ENCODE measurements at regions not wholly inside any gene's neighbourhood (a gene's known extent, or its start where the extent isn't known, plus 50 kb on each side); places are given as distances from the start of the nearest gene placed in this dataset.
"Not testable (repeated sequence)": the region's sequence is repeated elsewhere in the genome, so short reads cannot be mapped to it uniquely, and the experiment has no call there.

DNA sequence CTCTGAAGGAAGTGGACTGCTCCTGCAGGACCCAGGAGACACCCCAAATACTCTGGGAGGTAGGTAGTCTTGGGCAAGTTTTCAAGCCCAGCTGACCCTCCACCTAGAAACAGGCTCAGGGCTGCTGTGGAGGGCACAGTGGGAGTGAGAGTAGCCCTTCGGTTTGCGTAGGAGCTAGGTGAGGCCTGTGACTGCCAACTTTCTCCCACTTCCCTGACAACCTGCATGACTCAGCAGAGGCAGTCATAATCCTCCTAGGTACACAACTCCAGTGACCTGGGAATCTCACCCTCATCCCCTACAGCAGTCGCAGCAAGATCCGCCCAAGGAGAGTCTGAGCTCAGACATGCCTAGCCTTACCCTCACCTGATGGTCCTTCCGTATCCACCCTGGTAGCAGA lies 439.1 kb downstream of the CNTNAP4 start:
- H3K4me3 ChIP-seq (ENCODE audit: insufficient read depth in 1 of 2, low read depth in 1 of 2, low read length in 2 of 2); H2AK5ac ChIP-seq (ENCODE audit: low read length, severe bottlenecking); H2BK120ac ChIP-seq (ENCODE audit: low read depth, low read length); H2BK5ac ChIP-seq (ENCODE audit: low read depth, low read length, poor library complexity, severe bottlenecking); H3K36me3 ChIP-seq (ENCODE audit: control insufficient read depth in 1 of 2, insufficient read depth in 2 of 2, low read depth in 1 of 2, low read length in 2 of 2); H2BK12ac ChIP-seq (ENCODE audit: low read length in 2 of 2); H3K27ac ChIP-seq (ENCODE audit: low read length, poor library complexity, severe bottlenecking); H3K4me1 ChIP-seq (ENCODE audit: control insufficient read depth, insufficient read depth, low read depth, low read length); H3K14ac ChIP-seq (ENCODE audit: low read length in 2 of 2); H3K9me3 ChIP-seq (ENCODE audit: control insufficient read depth, low read length); H3K27me3 ChIP-seq (ENCODE audit: control insufficient read depth in 1 of 2, insufficient read depth in 1 of 2, low read length in 2 of 2); H3K4ac ChIP-seq (ENCODE audit: low read depth in 1 of 2, low read length in 2 of 2); H2AFZ ChIP-seq (ENCODE audit: low read depth, low read length); H3K9ac ChIP-seq (ENCODE audit: low read length); H3K79me1 ChIP-seq (replicated peaks; ENCODE audit: low read length, poor library complexity, severe bottlenecking); H4K91ac ChIP-seq (ENCODE audit: low read length); H4K8ac ChIP-seq (ENCODE audit: low read length); H3K18ac ChIP-seq (ENCODE audit: low read depth in 1 of 2, low read length in 2 of 2); H2BK15ac ChIP-seq (ENCODE audit: low read depth, poor library complexity, severe bottlenecking); DNase-seq; H3K23ac ChIP-seq (ENCODE audit: low read length in 2 of 2); H3K4me2 ChIP-seq (ENCODE audit: low read length, poor library complexity, severe bottlenecking): not testable (repeated sequence)
- 96% methylated on average over 5 of the region's 5 CpGs for WGBS

DNA sequence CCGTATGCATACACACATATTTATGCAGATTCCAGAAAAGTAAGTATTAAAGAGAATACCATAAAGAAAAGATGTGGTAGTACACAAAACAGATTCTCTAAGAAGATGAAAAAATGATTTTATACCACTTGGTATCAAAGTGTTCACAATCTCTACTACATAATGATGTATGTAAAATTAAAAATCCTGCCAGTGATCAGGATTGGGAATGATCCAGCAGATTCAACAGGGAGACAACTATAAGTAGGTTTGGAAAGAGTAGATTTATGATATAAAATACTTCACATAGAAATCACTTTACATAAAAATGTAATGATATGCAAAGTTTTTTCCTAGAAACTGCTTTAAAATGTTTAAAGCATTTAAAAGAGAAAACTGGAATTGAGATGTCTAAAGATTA lies 447.0 kb downstream of the CNTNAP4 start:
- no peak for DNase-seq
- no peaks in the 10 kb centered on the region for H3K27me3 ChIP-seq (ENCODE audit: control insufficient read depth in 1 of 2, insufficient read depth in 1 of 2, low read length in 2 of 2)
- no peak overlapping the region for H3K14ac ChIP-seq (ENCODE audit: low read length in 2 of 2)
- H3K9me3 ChIP-seq (ENCODE audit: control insufficient read depth, low read length) = peaks cover under 1% of the 10 kb centered on the region
- H2AFZ ChIP-seq (ENCODE audit: low read depth, low read length) = no peak overlapping the region
- no peak overlapping the region for H3K23ac ChIP-seq (ENCODE audit: low read length in 2 of 2)
- no peak overlapping the region for H2BK5ac ChIP-seq (ENCODE audit: low read depth, low read length, poor library complexity, severe bottlenecking)
- H3K36me3 ChIP-seq (ENCODE audit: control insufficient read depth in 1 of 2, insufficient read depth in 2 of 2, low read depth in 1 of 2, low read length in 2 of 2) = no peaks in the 10 kb centered on the region
- H4K91ac ChIP-seq (ENCODE audit: low read length) = no peak overlapping the region
- no peak overlapping the region for H2AK5ac ChIP-seq (ENCODE audit: low read length, severe bottlenecking)
- no peak overlapping the region for H3K18ac ChIP-seq (ENCODE audit: low read depth in 1 of 2, low read length in 2 of 2)
- H4K8ac ChIP-seq (ENCODE audit: low read length) = no peak overlapping the region
- H2BK15ac ChIP-seq (ENCODE audit: low read depth, poor library complexity, severe bottlenecking) = no peak overlapping the region
- H3K4me2 ChIP-seq (ENCODE audit: low read length, poor library complexity, severe bottlenecking) = no peak overlapping the region
- H2BK12ac ChIP-seq (ENCODE audit: low read length in 2 of 2) = no peak overlapping the region
- no CpG with 5 or more reads among the region's 1 CpG for WGBS
- H3K4me3 ChIP-seq (ENCODE audit: insufficient read depth in 1 of 2, low read depth in 1 of 2, low read length in 2 of 2) = no peak overlapping the region
- H3K4ac ChIP-seq (ENCODE audit: low read depth in 1 of 2, low read length in 2 of 2) = no peak overlapping the region
- H3K79me1 ChIP-seq (replicated peaks; ENCODE audit: low read length, poor library complexity, severe bottlenecking) = no peaks in the 10 kb centered on the region
- no peak overlapping the region for H3K27ac ChIP-seq (ENCODE audit: low read length, poor library complexity, severe bottlenecking)
- H3K9ac ChIP-seq (ENCODE audit: low read length) = no peak overlapping the region
- H2BK120ac ChIP-seq (ENCODE audit: low read depth, low read length) = no peak overlapping the region
- no peaks in the 10 kb centered on the region for H3K4me1 ChIP-seq (ENCODE audit: control insufficient read depth, insufficient read depth, low read depth, low read length)

DNA sequence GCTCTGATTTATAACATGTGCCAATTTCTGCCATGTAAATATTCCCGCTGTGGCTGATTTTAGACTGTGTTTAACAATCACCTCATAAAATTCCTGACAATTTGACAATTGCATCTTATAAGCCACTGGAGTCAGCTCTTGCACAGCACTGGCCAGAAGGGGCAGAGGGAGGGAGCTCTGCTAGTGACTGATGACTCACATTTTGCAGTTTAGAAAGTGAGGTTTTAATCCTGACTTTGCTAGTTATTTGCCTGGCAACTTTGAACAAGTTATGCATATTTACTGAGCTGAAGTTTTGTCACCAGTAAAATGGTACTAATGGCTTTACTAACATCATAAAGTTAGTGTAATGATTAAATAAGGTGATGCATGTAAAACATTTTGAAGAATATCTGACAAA lies 452.3 kb downstream of the CNTNAP4 start:
- no peak overlapping the region for H4K8ac ChIP-seq (ENCODE audit: low read length)
- no peak overlapping the region for H4K91ac ChIP-seq (ENCODE audit: low read length)
- no peak overlapping the region for H2AFZ ChIP-seq (ENCODE audit: low read depth, low read length)
- no peak overlapping the region for H2BK15ac ChIP-seq (ENCODE audit: low read depth, poor library complexity, severe bottlenecking)
- peak; percentile 16 for DNase-seq
- no peak overlapping the region for H3K4me3 ChIP-seq (ENCODE audit: insufficient read depth in 1 of 2, low read depth in 1 of 2, low read length in 2 of 2)
- no peaks in the 10 kb centered on the region for H3K27me3 ChIP-seq (ENCODE audit: control insufficient read depth in 1 of 2, insufficient read depth in 1 of 2, low read length in 2 of 2)
- no peak overlapping the region for H2BK5ac ChIP-seq (ENCODE audit: low read depth, low read length, poor library complexity, severe bottlenecking)
- no peak overlapping the region for H3K27ac ChIP-seq (ENCODE audit: low read length, poor library complexity, severe bottlenecking)
- no peaks in the 10 kb centered on the region for H3K36me3 ChIP-seq (ENCODE audit: control insufficient read depth in 1 of 2, insufficient read depth in 2 of 2, low read depth in 1 of 2, low read length in 2 of 2)
- no peak overlapping the region for H3K14ac ChIP-seq (ENCODE audit: low read length in 2 of 2)
- H3K18ac ChIP-seq (ENCODE audit: low read depth in 1 of 2, low read length in 2 of 2) = no peak overlapping the region
- WGBS = 90% methylated on average over 1 of the region's 1 CpG
- H3K79me1 ChIP-seq (replicated peaks; ENCODE audit: low read length, poor library complexity, severe bottlenecking) = no peaks in the 10 kb centered on the region
- no peak overlapping the region for H2AK5ac ChIP-seq (ENCODE audit: low read length, severe bottlenecking)
- H3K4me1 ChIP-seq (ENCODE audit: control insufficient read depth, insufficient read depth, low read depth, low read length) = no peaks in the 10 kb centered on the region
- no peak overlapping the region for H2BK120ac ChIP-seq (ENCODE audit: low read depth, low read length)
- no peak overlapping the region for H2BK12ac ChIP-seq (ENCODE audit: low read length in 2 of 2)
- no peak overlapping the region for H3K23ac ChIP-seq (ENCODE audit: low read length in 2 of 2)
- H3K9ac ChIP-seq (ENCODE audit: low read length) = no peak overlapping the region
- H3K4me2 ChIP-seq (ENCODE audit: low read length, poor library complexity, severe bottlenecking) = no peak overlapping the region
- no peak overlapping the region for H3K4ac ChIP-seq (ENCODE audit: low read depth in 1 of 2, low read length in 2 of 2)
- no peaks in the 10 kb centered on the region for H3K9me3 ChIP-seq (ENCODE audit: control insufficient read depth, low read length)

DNA sequence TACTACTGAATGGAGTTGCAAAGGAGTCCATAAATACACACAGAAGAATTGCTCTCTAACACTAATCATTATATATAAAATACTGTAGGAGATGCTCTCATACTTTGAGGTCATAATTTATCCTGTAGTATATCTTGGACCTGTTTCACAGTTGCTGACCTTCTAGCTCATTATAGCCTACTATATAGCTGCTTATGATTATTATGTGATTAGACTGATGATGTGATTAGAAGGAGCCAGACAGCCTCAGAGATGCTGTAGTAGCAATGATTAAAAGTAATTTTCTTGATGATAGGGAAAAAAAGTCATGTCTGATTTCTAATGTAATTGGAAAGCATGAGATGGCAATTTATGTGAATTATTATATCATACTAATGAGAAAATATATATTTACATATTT lies 455.7 kb downstream of the CNTNAP4 start:
- Histone ChIP-seq H4K8ac (ENCODE audit: low read length) (no peak overlapping the region), H3K14ac (ENCODE audit: low read length in 2 of 2) (no peak overlapping the region), H2BK120ac (ENCODE audit: low read depth, low read length) (no peak overlapping the region), H3K9me3 (ENCODE audit: control insufficient read depth, low read length) (no peaks in the 10 kb centered on the region), H2BK15ac (ENCODE audit: low read depth, poor library complexity, severe bottlenecking) (no peak overlapping the region), H4K91ac (ENCODE audit: low read length) (no peak overlapping the region), H3K18ac (ENCODE audit: low read depth in 1 of 2, low read length in 2 of 2) (no peak overlapping the region), H3K27ac (ENCODE audit: low read length, poor library complexity, severe bottlenecking) (no peak overlapping the region), H3K4me2 (ENCODE audit: low read length, poor library complexity, severe bottlenecking) (no peak overlapping the region), H2BK12ac (ENCODE audit: low read length in 2 of 2) (no peak overlapping the region), H3K79me1 (replicated peaks; ENCODE audit: low read length, poor library complexity, severe bottlenecking) (no peaks in the 10 kb centered on the region), H2AFZ (ENCODE audit: low read depth, low read length) (no peak overlapping the region), H3K9ac (ENCODE audit: low read length) (no peak overlapping the region), H3K4ac (ENCODE audit: low read depth in 1 of 2, low read length in 2 of 2) (no peak overlapping the region), H3K4me3 (ENCODE audit: insufficient read depth in 1 of 2, low read depth in 1 of 2, low read length in 2 of 2) (no peak overlapping the region), H3K36me3 (ENCODE audit: control insufficient read depth in 1 of 2, insufficient read depth in 2 of 2, low read depth in 1 of 2, low read length in 2 of 2) (no peaks in the 10 kb centered on the region), H2AK5ac (ENCODE audit: low read length, severe bottlenecking) (no peak overlapping the region), H3K23ac (ENCODE audit: low read length in 2 of 2) (no peak overlapping the region), H3K4me1 (ENCODE audit: control insufficient read depth, insufficient read depth, low read depth, low read length) (no peaks in the 10 kb centered on the region), H2BK5ac (ENCODE audit: low read depth, low read length, poor library complexity, severe bottlenecking) (no peak overlapping the region), H3K27me3 (ENCODE audit: control insufficient read depth in 1 of 2, insufficient read depth in 1 of 2, low read length in 2 of 2) (no peaks in the 10 kb centered on the region)
- no peak for DNase-seq

All from mesenchymal stem cell (in vitro differentiated cells and primary cell).